ENCODE measurements at regions not wholly inside any gene's neighbourhood (a gene's known extent, or its start where the extent isn't known, plus 50 kb on each side); places are given as distances from the start of the nearest gene placed in this dataset.
"Not testable (repeated sequence)": the region's sequence is repeated elsewhere in the genome, so short reads cannot be mapped to it uniquely, and the experiment has no call there.

GRCh38 chr1:201730611-201731010 is 98.3 kb upstream of the IPO9 start:
- TF ChIP-seq CTCF (conservative IDR thresholded peaks at IDR 0.05; ENCODE audit: low read depth, low read length): no peak
- DNase-seq (ENCODE audit: low read depth): no peak
- H3K4me3 ChIP-seq (ENCODE audit: low read length): no peak overlapping the region

- no peak for TF ChIP-seq CTCF (conservative IDR thresholded peaks at IDR 0.05; ENCODE audit: low read depth, low read length)
- H3K4me3 ChIP-seq (ENCODE audit: low read length): no peak overlapping the region
- DNase-seq (ENCODE audit: low read depth): no peak
Observed at GRCh38 chr1:201731142-201731541, 97.8 kb upstream of the IPO9 start.

GRCh38 chr1:201731592-201731991 is 97.4 kb upstream of the IPO9 start:
- DNase-seq (ENCODE audit: low read depth): no peak
- no peak for TF ChIP-seq CTCF (conservative IDR thresholded peaks at IDR 0.05; ENCODE audit: low read depth, low read length)
- H3K4me3 ChIP-seq (ENCODE audit: low read length): no peak overlapping the region

GRCh38 chr1:201732351-201732750 is 96.6 kb upstream of the IPO9 start:
- no peak overlapping the region for H3K4me3 ChIP-seq (ENCODE audit: low read length)
- no peak for DNase-seq (ENCODE audit: low read depth)
- no peak for TF ChIP-seq CTCF (conservative IDR thresholded peaks at IDR 0.05; ENCODE audit: low read depth, low read length)

GRCh38 chr1:201734221-201734620 is 94.7 kb upstream of the IPO9 start:
- not testable (repeated sequence) for DNase-seq (ENCODE audit: low read depth); H3K4me3 ChIP-seq (ENCODE audit: low read length)

GRCh38 chr1:201734786-201735185 is 94.2 kb upstream of the IPO9 start:
- no peak for DNase-seq (ENCODE audit: low read depth)
- H3K4me3 ChIP-seq (ENCODE audit: low read length): no peak overlapping the region
- no peak for TF ChIP-seq CTCF (conservative IDR thresholded peaks at IDR 0.05; ENCODE audit: low read depth, low read length)

- DNase-seq (ENCODE audit: low read depth): no peak
- H3K4me3 ChIP-seq (ENCODE audit: low read length): no peak overlapping the region
- no peak for TF ChIP-seq CTCF (conservative IDR thresholded peaks at IDR 0.05; ENCODE audit: low read depth, low read length)
Observed at GRCh38 chr1:201736707-201737320, 92.1 kb upstream of the IPO9 start.
